ENCODE measurements at regions not wholly inside any gene's neighbourhood (a gene's known extent, or its start where the extent isn't known, plus 50 kb on each side); places are given as distances from the start of the nearest gene placed in this dataset.

- TF ChIP-seq EZH2 (IDR thresholded peaks at IDR 0.05; ENCODE audit: low read length, unreplicated experiment), result no peak
- TF ChIP-seq EZH2phosphoT487 (IDR thresholded peaks at IDR 0.05; ENCODE audit: borderline replicate concordance, low read length), result no peak
Measured at GRCh38 chr5:57734296-57734695, 251.7 kb upstream of the ACTBL2 start.

All from PC-3 (cell line).